ENCODE measurements at regions not wholly inside any gene's neighbourhood (a gene's known extent, or its start where the extent isn't known, plus 50 kb on each side); places are given as distances from the start of the nearest gene placed in this dataset.

DNA sequence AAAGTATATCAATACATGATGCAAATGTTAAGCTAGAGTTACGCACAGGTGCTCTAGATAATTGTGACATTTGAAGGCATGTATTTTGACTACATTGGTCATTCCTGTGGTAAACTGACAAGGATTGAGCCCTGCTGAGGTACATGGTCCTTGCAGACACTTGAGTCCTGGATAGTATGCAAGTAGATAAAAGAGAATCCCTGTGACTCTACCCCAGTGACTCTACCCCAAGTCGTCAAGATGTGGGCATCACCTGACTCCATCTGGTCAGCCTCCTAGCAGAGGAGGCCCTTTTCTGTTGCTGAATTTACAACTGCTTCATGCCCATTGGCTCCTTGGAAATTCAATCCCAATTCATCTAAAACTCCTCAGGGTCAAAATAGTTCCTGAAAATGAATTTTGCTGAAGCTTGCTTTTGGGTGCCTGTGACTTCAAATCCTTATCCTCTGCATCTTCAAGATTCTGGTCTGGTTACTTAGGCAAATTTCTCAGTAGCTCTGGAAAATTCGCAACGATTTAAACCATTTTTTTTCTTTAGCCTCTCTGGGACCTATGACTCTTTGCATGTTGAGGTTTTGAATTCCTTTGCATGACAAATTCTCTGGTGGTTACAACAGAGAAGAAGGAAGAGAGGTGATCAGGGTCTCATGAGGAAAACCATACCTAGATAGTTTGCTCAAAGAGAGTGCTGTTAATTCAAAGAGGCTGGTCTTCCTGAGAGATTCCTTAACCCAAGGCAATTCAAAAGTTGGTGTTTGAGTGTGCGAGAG, 422.1 kb downstream of the FGF9 start:
- no peak overlapping the region for H3K27ac ChIP-seq (ENCODE audit: insufficient read depth, low read depth, low read length)
- no peak overlapping the region for H2AFZ ChIP-seq (ENCODE audit: low read depth, low read length)
- no peak for DNase-seq (ENCODE audit: low read depth, low spot score)
- H3K4me2 ChIP-seq (ENCODE audit: insufficient read depth, low read length) = no peak overlapping the region
- H3K4me3 ChIP-seq (replicated peaks in 1 of 3; ENCODE audit: insufficient read depth in 1 of 3, low read depth in 1 of 3, low read length in 3 of 3) = no peak overlapping the region
- no peaks in the 10 kb centered on the region for H3K27me3 ChIP-seq (ENCODE audit: control insufficient read depth in 2 of 2, insufficient read depth in 2 of 2, low read length in 2 of 2)
- no peaks in the 10 kb centered on the region for H3K79me2 ChIP-seq (ENCODE audit: control insufficient read depth, insufficient read depth, low read length)
- dilution Hi-C loops (cut with MboI; ENCODE audit: extremely low pct_ligation_motif_present, low sequenced_read_pairs) (no loop called here), intact Hi-C loops (cut with micrococcal nuclease) (no loop called here)
- POLR2A ChIA-PET = no interaction called here
- CTCF ChIA-PET = no interaction called here
- H4K20me1 ChIP-seq (replicated peaks; ENCODE audit: control insufficient read depth, extremely low read depth, insufficient read depth, low read length) = no peaks in the 10 kb centered on the region
- H3K9me1 ChIP-seq (replicated peaks; ENCODE audit: control insufficient read depth, extremely low read depth, insufficient read depth, low read length) = no peaks in the 10 kb centered on the region
- H3K36me3 ChIP-seq (ENCODE audit: control insufficient read depth in 2 of 2, extremely low read depth in 1 of 2, insufficient read depth in 2 of 2, low read length in 2 of 2) = no peaks in the 10 kb centered on the region
- peaks cover 4% of the 10 kb centered on the region for H3K9me3 ChIP-seq (replicated peaks; ENCODE audit: control insufficient read depth, insufficient read depth, low read length)
- H3K9ac ChIP-seq (replicated peaks; ENCODE audit: extremely low read depth, insufficient read depth, low read length) = no peak overlapping the region
- no peaks in the 10 kb centered on the region for H3K4me1 ChIP-seq (ENCODE audit: control insufficient read depth, extremely low read depth, insufficient read depth, low read length)
- no peak for TF ChIP-seq MYC (IDR thresholded peaks at IDR 0.05; ENCODE audit: low read depth, low read length)
- TF ChIP-seq, protein P1, sequence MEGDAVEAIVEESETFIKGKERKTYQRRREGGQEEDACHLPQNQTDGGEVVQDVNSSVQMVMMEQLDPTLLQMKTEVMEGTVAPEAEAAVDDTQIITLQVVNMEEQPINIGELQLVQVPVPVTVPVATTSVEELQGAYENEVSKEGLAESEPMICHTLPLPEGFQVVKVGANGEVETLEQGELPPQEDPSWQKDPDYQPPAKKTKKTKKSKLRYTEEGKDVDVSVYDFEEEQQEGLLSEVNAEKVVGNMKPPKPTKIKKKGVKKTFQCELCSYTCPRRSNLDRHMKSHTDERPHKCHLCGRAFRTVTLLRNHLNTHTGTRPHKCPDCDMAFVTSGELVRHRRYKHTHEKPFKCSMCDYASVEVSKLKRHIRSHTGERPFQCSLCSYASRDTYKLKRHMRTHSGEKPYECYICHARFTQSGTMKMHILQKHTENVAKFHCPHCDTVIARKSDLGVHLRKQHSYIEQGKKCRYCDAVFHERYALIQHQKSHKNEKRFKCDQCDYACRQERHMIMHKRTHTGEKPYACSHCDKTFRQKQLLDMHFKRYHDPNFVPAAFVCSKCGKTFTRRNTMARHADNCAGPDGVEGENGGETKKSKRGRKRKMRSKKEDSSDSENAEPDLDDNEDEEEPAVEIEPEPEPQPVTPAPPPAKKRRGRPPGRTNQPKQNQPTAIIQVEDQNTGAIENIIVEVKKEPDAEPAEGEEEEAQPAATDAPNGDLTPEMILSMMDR (IDR thresholded peaks at IDR 0.05; ENCODE audit: extremely low read depth in 1 of 2, insufficient read depth in 1 of 2, low read depth in 1 of 2, low read length in 2 of 2) = no peak
- TF ChIP-seq EZH2 (IDR thresholded peaks at IDR 0.05; ENCODE audit: borderline replicate concordance, low read depth, low read length, severe bottlenecking) = no peak
- no peak for TF ChIP-seq FOS (IDR thresholded peaks at IDR 0.05; ENCODE audit: borderline replicate concordance, insufficient read depth, low read length)
- TF ChIP-seq, protein P2, sequence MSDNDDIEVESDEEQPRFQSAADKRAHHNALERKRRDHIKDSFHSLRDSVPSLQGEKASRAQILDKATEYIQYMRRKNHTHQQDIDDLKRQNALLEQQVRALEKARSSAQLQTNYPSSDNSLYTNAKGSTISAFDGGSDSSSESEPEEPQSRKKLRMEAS (IDR thresholded peaks at IDR 0.05; ENCODE audit: insufficient read depth, insufficient read length) = no peak
- no peak for TF ChIP-seq POLR2AphosphoS5 (IDR thresholded peaks at IDR 0.05; ENCODE audit: insufficient read depth, low read depth, low read length)
- no peak for TF ChIP-seq JUN (IDR thresholded peaks at IDR 0.05; ENCODE audit: borderline replicate concordance, insufficient read depth, insufficient read length, low read depth)
- no peak for TF ChIP-seq GATA2 (IDR thresholded peaks at IDR 0.05; ENCODE audit: insufficient read depth, insufficient read length, low read depth, low read length)
- no peak for TF ChIP-seq POLR2A (IDR thresholded peaks at IDR 0.05; ENCODE audit: low read depth, low read length)
- no TSS peak for BruUV-seq (replicated peaks)
- FAIRE-seq = no peak

Data from endothelial cell of umbilical vein (primary cell).